SK-N-SH (cell line): ENCODE measurements at regions not wholly inside any gene's neighbourhood (a gene's known extent, or its start where the extent isn't known, plus 50 kb on each side); places are given as distances from the start of the nearest gene placed in this dataset.

Experiments used
- CTCF ChIA-PET: fragments of 300-600, 350-600 bp; formaldehyde crosslinking; extraction: SDS; loops from one replicate; lab custom pipeline; 2021; lab: Yijun Ruan, JAX
- POLR2A ChIA-PET: fragments of 350-600 bp; sonication (Branson Sonifier 250); formaldehyde crosslinking; extraction: SDS; loops from one replicate; lab custom pipeline; 2020; ENCODE audit warnings: antibody characterized with exemption, inconsistent platforms; lab: Yijun Ruan, JAX
- DNase-seq: peaks from one replicate; pipeline ENCODE4 v3.0.0; 2012
- H2AFZ ChIP-seq: fragments of 200-600 bp; sonication (generic); 2 replicates; pipeline ENCODE4 v1.8.1; 2016; ENCODE audit warnings: antibody characterized with exemption, mild to moderate bottlenecking, low read depth
- H3F3A ChIP-seq: fragments of 200-600 bp; sonication (generic); replicated peaks from 2 replicates; pipeline ENCODE3; 2016; ENCODE audit warnings: antibody characterized with exemption, mild to moderate bottlenecking; ENCODE audit not compliant: insufficient read depth
- H3K27ac ChIP-seq, 2 experiments: fragments of 200-500 bp in 1 of 2; fragments of 200-600 bp in 1 of 2; sonication (Bioruptor generic) in 1 of 2; sonication (generic), shearing (Covaris generic) in 1 of 2; 2 replicates each; pipeline versions ENCODE4 v1.5.1 to v1.6.1; 2014 to 2016; ENCODE audit warnings: low read depth in 2 of 2, inconsistent platforms in 1 of 2, low read length in 1 of 2, mild to moderate bottlenecking in 1 of 2, mixed read lengths in 1 of 2
- H3K27me3 ChIP-seq: fragments of 200-600 bp; sonication (generic), shearing (Covaris generic); 2 replicates; pipeline ENCODE4 v1.6.1; 2016; ENCODE audit warnings: mixed run types; ENCODE audit not compliant: insufficient read depth
- H3K36me3 ChIP-seq, 2 experiments: fragments of 200-500 bp in 1 of 2; fragments of 200-600 bp in 1 of 2; sonication (Bioruptor generic) in 1 of 2; sonication (generic) in 1 of 2; replicated peaks in 1 of 2; 2 replicates each; pipeline versions ENCODE3 to v1.5.1; 2014 to 2016; ENCODE audit warnings: low read length in 1 of 2, mild to moderate bottlenecking in 1 of 2; ENCODE audit not compliant: insufficient read depth in 2 of 2, control insufficient read depth in 1 of 2
- H3K4me1 ChIP-seq, 2 experiments: fragments of 200-500 bp in 1 of 2; fragments of 200-600 bp in 1 of 2; sonication (Bioruptor generic) in 1 of 2; sonication (generic), shearing (Covaris generic) in 1 of 2; 2 replicates each; pipeline versions ENCODE4 v1.5.1 to v1.6.1; 2014 to 2016; ENCODE audit warnings: low read depth in 1 of 2, low read length in 1 of 2, mixed run types in 1 of 2; ENCODE audit not compliant: insufficient read depth in 2 of 2, control insufficient read depth in 1 of 2
- H3K4me2 ChIP-seq: fragments of 200-600 bp; sonication (generic), shearing (Covaris generic); 2 replicates; pipeline ENCODE4 v1.6.1; 2017; ENCODE audit warnings: mixed run types
- H3K4me3 ChIP-seq, 2 experiments: fragments of 200-500 bp in 1 of 2; fragments of 200-600 bp in 1 of 2; sonication (Bioruptor generic) in 1 of 2; sonication (generic), shearing (Covaris generic) in 1 of 2; 2 replicates each; pipeline versions ENCODE4 v1.5.1 to v1.8.1; 2014 to 2016; ENCODE audit warnings: low read depth in 2 of 2, inconsistent platforms in 1 of 2, low read length in 1 of 2, mild to moderate bottlenecking in 1 of 2, mixed read lengths in 1 of 2, moderate library complexity in 1 of 2
- H3K79me2 ChIP-seq: fragments of 200-600 bp; sonication (generic); 2 replicates; pipeline ENCODE4 v1.8.1; 2017; ENCODE audit warnings: mild to moderate bottlenecking; ENCODE audit not compliant: insufficient read depth
- H3K9ac ChIP-seq: fragments of 200-600 bp; sonication (generic); 2 replicates; pipeline ENCODE4 v1.6.1; 2017; ENCODE audit warnings: mixed run types
- H3K9me2 ChIP-seq: fragments of 200-600 bp; sonication (generic); 2 replicates; pipeline ENCODE4 v1.6.1; 2017; ENCODE audit warnings: mixed run types
- H3K9me3 ChIP-seq: fragments of 200-600 bp; sonication (generic); 2 replicates; pipeline ENCODE4 v1.6.1; 2017; ENCODE audit warnings: mixed run types, mild to moderate bottlenecking, moderate library complexity
- H4K20me1 ChIP-seq: fragments of 200-600 bp; sonication (generic); 2 replicates; pipeline ENCODE4 v1.6.1; 2017; ENCODE audit warnings: mild to moderate bottlenecking, mixed run types; ENCODE audit not compliant: insufficient read depth
- CHD2 ChIP-seq: fragments of 150-350 bp; IDR thresholded peaks from 2 replicates; pipeline ENCODE4 v1.6.1; 2018; ENCODE audit warnings: low read length; ENCODE audit not compliant: partially characterized antibody
- EP300 ChIP-seq, 2 experiments: IDR thresholded peaks; 2 replicates each; pipeline versions ENCODE4 v1.4.0 to v1.6.1; 2012; ENCODE audit warnings: borderline replicate concordance in 1 of 2, low read depth in 1 of 2, low read length in 1 of 2
- EZH2phosphoT487 ChIP-seq: fragments of 200-600 bp; sonication (generic); IDR thresholded peaks from 2 replicates; pipeline ENCODE4 v1.6.1; 2017; ENCODE audit warnings: low read depth, mixed run types, mild to moderate bottlenecking, antibody characterized with exemption, moderate library complexity, borderline replicate concordance
- FOXJ3 ChIP-seq: sonication (generic); formaldehyde crosslinking; IDR thresholded peaks from 2 replicates; pipeline ENCODE4 v1.5.1; 2020; ENCODE audit warnings: mild to moderate bottlenecking, missing genetic modification reagents
- GABPA ChIP-seq: IDR thresholded peaks from 2 replicates; pipeline ENCODE4 v1.4.0; 2012; ENCODE audit warnings: low read depth, mild to moderate bottlenecking
- JUND ChIP-seq: IDR thresholded peaks from 2 replicates; pipeline ENCODE4 v1.4.0; 2012
- MXI1 ChIP-seq: IDR thresholded peaks from 2 replicates; pipeline ENCODE4 v1.6.1; 2012; ENCODE audit warnings: mild to moderate bottlenecking, low read depth, low read length, improper control_type of control experiment
- PBX3 ChIP-seq: IDR thresholded peaks from 2 replicates; pipeline ENCODE4; 2012
- POLR2AphosphoS5 ChIP-seq: IDR thresholded peaks from 2 replicates; pipeline ENCODE4 v1.6.1; 2012; ENCODE audit warnings: low read depth, low read length
- REST ChIP-seq: IDR thresholded peaks from 2 replicates; pipeline ENCODE4 v1.6.1; 2012; ENCODE audit warnings: mild to moderate bottlenecking, low read depth, low read length, moderate library complexity
- SIN3A ChIP-seq: IDR thresholded peaks from 2 replicates; pipeline ENCODE4 v1.6.1; 2012; ENCODE audit warnings: low read depth, mild to moderate bottlenecking, low read length, moderate library complexity, borderline replicate concordance
- TCF12 ChIP-seq: IDR thresholded peaks from 2 replicates; pipeline ENCODE4 v1.4.0; 2012
- USF1 ChIP-seq: IDR thresholded peaks from 2 replicates; pipeline ENCODE4 v1.4.0; 2012; ENCODE audit warnings: low read depth, borderline replicate concordance
- USF2 ChIP-seq: fragments of 150-350 bp; IDR thresholded peaks from 2 replicates; pipeline ENCODE4 v1.6.1; 2017; ENCODE audit warnings: antibody characterized with exemption, low read length, low read depth, borderline replicate concordance
- WGBS: methylation state at CpG from one replicate; pipeline ENCODE4 v1.1.6; 2017; ENCODE audit warnings: low lambda C conversion rate; 5-methylcytosine and 5-hydroxymethylcytosine counted together

GRCh38 chr4:126859872-126860271 lies 772.9 kb upstream of the INTU start:
- H3K79me2 ChIP-seq: no peaks in the 10 kb centered on the region
- 56% methylated on average over 2 of the region's 2 CpGs for WGBS
- TF ChIP-seq CHD2 (no peak), MXI1 (no peak), REST (no peak), JUND (no peak)
- H3K4me3 ChIP-seq: no peak overlapping the region
- H3K36me3 ChIP-seq: no peaks in the 10 kb centered on the region
- POLR2A ChIA-PET: no interaction called here
- peaks cover 7% of the 10 kb centered on the region for H3F3A ChIP-seq
- H3K27ac ChIP-seq: no peak overlapping the region
- H3K9ac ChIP-seq: no peak overlapping the region
- no peak overlapping the region for H3K4me2 ChIP-seq
- H4K20me1 ChIP-seq: no peaks in the 10 kb centered on the region
- H3K4me1 ChIP-seq: no peaks in the 10 kb centered on the region
- DNase-seq: no peak
- no peak overlapping the region for H2AFZ ChIP-seq
- H3K9me3 ChIP-seq: no peaks in the 10 kb centered on the region
- H3K27me3 ChIP-seq: no peaks in the 10 kb centered on the region
- CTCF ChIA-PET: no interaction called here
- H3K9me2 ChIP-seq: no peaks in the 10 kb centered on the region

- Histone ChIP-seq H3K4me2 (no peak overlapping the region), H3F3A (peaks cover 7% of the 10 kb centered on the region), H3K79me2 (no peaks in the 10 kb centered on the region), H3K27ac (no peak overlapping the region), H3K36me3 (no peaks in the 10 kb centered on the region), H3K9me3 (no peaks in the 10 kb centered on the region), H3K27me3 (no peaks in the 10 kb centered on the region), H3K4me1 (no peaks in the 10 kb centered on the region), H3K9me2 (no peaks in the 10 kb centered on the region), H3K9ac (no peak overlapping the region), H3K4me3 (no peak overlapping the region), H2AFZ (no peak overlapping the region), H4K20me1 (no peaks in the 10 kb centered on the region)
- POLR2A ChIA-PET: no interaction called here
- WGBS: no CpG with 5 or more reads among the region's 1 CpG
- no peak for DNase-seq
- TF ChIP-seq USF1 (no peak), EZH2phosphoT487 (no peak), FOXJ3 (CRISPR knock-in tag) (no peak), PBX3 (no peak), EP300 (IDR thresholded peaks at IDR 0.05; ENCODE audit: borderline replicate concordance in 1 of 2, low read depth in 1 of 2, low read length in 1 of 2) (no peak), USF2 (no peak), GABPA (no peak), SIN3A (no peak), TCF12 (no peak), POLR2AphosphoS5 (no peak)
- CTCF ChIA-PET: no interaction called here
Observed at GRCh38 chr4:126860308-126860707, 772.4 kb upstream of the INTU start.
